SK-N-SH treated with all-trans-retinoic acid at 6 μM for 48 hours (cell line): ENCODE measurements at regions not wholly inside any gene's neighbourhood (a gene's known extent, or its start where the extent isn't known, plus 50 kb on each side); places are given as distances from the start of the nearest gene placed in this dataset.

Experiments
- ATAC-seq: fragments of 200-7000 bp; cut with Tn5 transposase; 3 replicates; pipeline ENCODE4 v1.9.1; 2020; ENCODE audit warnings: mild to moderate bottlenecking, moderate library complexity
- ARNTL ChIP-seq: fragments of 450-650 bp; formaldehyde crosslinking; IDR thresholded peaks from 2 replicates; pipeline ENCODE4 v1.5.0; 2020; ENCODE audit warnings: low read depth, mild to moderate bottlenecking, moderate library complexity, borderline replicate concordance
- BACH2 ChIP-seq: fragments of 250-450 bp; sonication (Bioruptor Pico); IDR thresholded peaks from 2 replicates; pipeline ENCODE4 v1.9.0; 2021; ENCODE audit warnings: mild to moderate bottlenecking, borderline replicate concordance
- CSDC2 ChIP-seq: fragments of 250-450 bp; sonication (Bioruptor Pico); IDR thresholded peaks from 2 replicates; pipeline ENCODE4 v1.5.0; 2020; ENCODE audit warnings: mild to moderate bottlenecking, moderate library complexity
- ESRRG ChIP-seq: fragments of 250-450 bp; sonication (Bioruptor Pico); IDR thresholded peaks from 2 replicates; pipeline ENCODE4 v1.6.1; 2021; ENCODE audit warnings: mild to moderate bottlenecking
- GLIS3 ChIP-seq: fragments of 250-450 bp; sonication (Bioruptor Pico); IDR thresholded peaks from 2 replicates; pipeline ENCODE4 v1.5.0; 2020; ENCODE audit warnings: mild to moderate bottlenecking, moderate library complexity
- ISL1 ChIP-seq: fragments of 250-450 bp; sonication (Bioruptor Pico); IDR thresholded peaks from 2 replicates; pipeline ENCODE4 v2.1.2; 2022; ENCODE audit warnings: mild to moderate bottlenecking, moderate library complexity
- OSR1 ChIP-seq: fragments of 250-450 bp; sonication (Bioruptor Pico); IDR thresholded peaks from 2 replicates; pipeline ENCODE4 v1.8.0; 2022; ENCODE audit warnings: moderate library complexity, mild to moderate bottlenecking, inconsistent platforms
- PPARA ChIP-seq: fragments of 250-450 bp; sonication (Bioruptor Pico); IDR thresholded peaks from 2 replicates; pipeline ENCODE4 v1.5.0; 2020; ENCODE audit warnings: mild to moderate bottlenecking, borderline replicate concordance
- TCF4 ChIP-seq: fragments of 250-450 bp; sonication (Bioruptor Pico); IDR thresholded peaks from 2 replicates; pipeline ENCODE4 v1.8.0; 2021; ENCODE audit warnings: mild to moderate bottlenecking, moderate library complexity, borderline replicate concordance
- TOX ChIP-seq: fragments of 250-450 bp; sonication (Bioruptor Pico); IDR thresholded peaks from 2 replicates; pipeline ENCODE4 v1.8.0; 2021; ENCODE audit warnings: mild to moderate bottlenecking, moderate library complexity, borderline replicate concordance
- ZC3H10 ChIP-seq: fragments of 250-450 bp; sonication (Bioruptor Pico); IDR thresholded peaks from 2 replicates; pipeline ENCODE4 v1.5.1; 2021; ENCODE audit warnings: mild to moderate bottlenecking, moderate library complexity
- ZFP3 ChIP-seq: fragments of 250-450 bp; sonication (Bioruptor Pico); IDR thresholded peaks from 2 replicates; pipeline ENCODE4 v1.5.0; 2020; ENCODE audit warnings: mild to moderate bottlenecking, moderate library complexity
- ZFP30 ChIP-seq: fragments of 450-650 bp; formaldehyde crosslinking; IDR thresholded peaks from 2 replicates; pipeline ENCODE4 v1.5.0; 2022; ENCODE audit warnings: mild to moderate bottlenecking, moderate library complexity
- ZNF565 ChIP-seq: fragments of 450-650 bp; formaldehyde crosslinking; conservative IDR thresholded peaks from 2 replicates; pipeline ENCODE4 v1.5.0; 2020; ENCODE audit warnings: low read depth, mild to moderate bottlenecking, moderate library complexity
- ZNF70 ChIP-seq: fragments of 450-650 bp; formaldehyde crosslinking; IDR thresholded peaks from 2 replicates; pipeline ENCODE4 v1.5.0; 2020; ENCODE audit warnings: mild to moderate bottlenecking, moderate library complexity
- ZNF8 ChIP-seq: fragments of 450-650 bp; formaldehyde crosslinking; IDR thresholded peaks from 2 replicates; pipeline ENCODE4 v1.5.0; 2020; ENCODE audit warnings: mild to moderate bottlenecking, moderate library complexity
- TF ChIP-seq, protein P1 (sequence below): fragments of 250-450 bp; sonication (Bioruptor Pico); IDR thresholded peaks from 2 replicates; pipeline ENCODE4 v1.5.1; 2020; ENCODE audit warnings: low read depth, mild to moderate bottlenecking, moderate library complexity
- TF ChIP-seq, protein P2 (sequence below): fragments of 250-450 bp; sonication (Bioruptor Pico); IDR thresholded peaks from 2 replicates; pipeline ENCODE4 v1.8.0; 2020; ENCODE audit warnings: mild to moderate bottlenecking, moderate library complexity, borderline replicate concordance
- TF ChIP-seq, protein P3 (sequence below): fragments of 250-450 bp; sonication (Bioruptor Pico); IDR thresholded peaks from 2 replicates; pipeline ENCODE4 v1.5.0; 2020; ENCODE audit warnings: mild to moderate bottlenecking, moderate library complexity
- TF ChIP-seq, protein P4 (sequence below): fragments of 250-450 bp; sonication (Bioruptor Pico); IDR thresholded peaks from 2 replicates; pipeline ENCODE4 v1.8.0; 2021; ENCODE audit warnings: low read depth, mild to moderate bottlenecking, moderate library complexity, borderline replicate concordance
- TF ChIP-seq, protein P5 (sequence below): fragments of 250-450 bp; sonication (Bioruptor Pico); IDR thresholded peaks from 2 replicates; pipeline ENCODE4 v1.5.1; 2021; ENCODE audit warnings: mild to moderate bottlenecking, moderate library complexity

DNA sequence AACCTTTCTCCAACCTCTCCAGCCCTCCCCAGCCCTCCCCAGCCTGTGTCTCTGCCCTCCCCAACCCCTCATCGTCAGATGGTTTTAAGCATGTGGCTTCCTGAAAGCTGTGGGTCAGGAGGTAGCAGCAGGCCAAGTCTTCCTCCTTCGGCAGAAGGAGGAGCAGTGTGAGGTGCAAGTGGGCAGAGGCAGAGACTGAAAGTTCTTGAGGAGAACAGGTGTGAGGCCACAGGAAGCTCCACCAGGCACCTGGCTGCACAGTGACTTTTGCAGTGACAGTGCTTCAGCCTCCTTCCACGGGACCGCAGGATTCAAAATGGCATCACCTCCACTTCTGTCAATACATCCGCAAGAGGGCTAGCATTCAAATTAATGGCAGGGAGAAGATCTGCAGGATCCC lies 203.9 kb upstream of the LEF1 start:
- ATAC-seq = no peak
- TF ChIP-seq GLIS3 = no peak
- no peak for TF ChIP-seq TOX
- TF ChIP-seq ZNF70 = no peak
- TF ChIP-seq CSDC2 (CRISPR knock-in tag) = no peak
- TF ChIP-seq, protein P1, sequence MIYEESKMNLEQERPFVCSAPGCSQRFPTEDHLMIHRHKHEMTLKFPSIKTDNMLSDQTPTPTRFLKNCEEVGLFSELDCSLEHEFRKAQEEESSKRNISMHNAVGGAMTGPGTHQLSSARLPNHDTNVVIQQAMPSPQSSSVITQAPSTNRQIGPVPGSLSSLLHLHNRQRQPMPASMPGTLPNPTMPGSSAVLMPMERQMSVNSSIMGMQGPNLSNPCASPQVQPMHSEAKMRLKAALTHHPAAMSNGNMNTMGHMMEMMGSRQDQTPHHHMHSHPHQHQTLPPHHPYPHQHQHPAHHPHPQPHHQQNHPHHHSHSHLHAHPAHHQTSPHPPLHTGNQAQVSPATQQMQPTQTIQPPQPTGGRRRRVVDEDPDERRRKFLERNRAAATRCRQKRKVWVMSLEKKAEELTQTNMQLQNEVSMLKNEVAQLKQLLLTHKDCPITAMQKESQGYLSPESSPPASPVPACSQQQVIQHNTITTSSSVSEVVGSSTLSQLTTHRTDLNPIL (CRISPR knock-in tag) = no peak
- TF ChIP-seq, protein P2, sequence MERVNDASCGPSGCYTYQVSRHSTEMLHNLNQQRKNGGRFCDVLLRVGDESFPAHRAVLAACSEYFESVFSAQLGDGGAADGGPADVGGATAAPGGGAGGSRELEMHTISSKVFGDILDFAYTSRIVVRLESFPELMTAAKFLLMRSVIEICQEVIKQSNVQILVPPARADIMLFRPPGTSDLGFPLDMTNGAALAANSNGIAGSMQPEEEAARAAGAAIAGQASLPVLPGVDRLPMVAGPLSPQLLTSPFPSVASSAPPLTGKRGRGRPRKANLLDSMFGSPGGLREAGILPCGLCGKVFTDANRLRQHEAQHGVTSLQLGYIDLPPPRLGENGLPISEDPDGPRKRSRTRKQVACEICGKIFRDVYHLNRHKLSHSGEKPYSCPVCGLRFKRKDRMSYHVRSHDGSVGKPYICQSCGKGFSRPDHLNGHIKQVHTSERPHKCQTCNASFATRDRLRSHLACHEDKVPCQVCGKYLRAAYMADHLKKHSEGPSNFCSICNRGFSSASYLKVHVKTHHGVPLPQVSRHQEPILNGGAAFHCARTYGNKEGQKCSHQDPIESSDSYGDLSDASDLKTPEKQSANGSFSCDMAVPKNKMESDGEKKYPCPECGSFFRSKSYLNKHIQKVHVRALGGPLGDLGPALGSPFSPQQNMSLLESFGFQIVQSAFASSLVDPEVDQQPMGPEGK (CRISPR knock-in tag) = no peak
- no peak for TF ChIP-seq ARNTL (CRISPR knock-in tag)
- TF ChIP-seq ZNF8 = no peak
- TF ChIP-seq, protein P3, sequence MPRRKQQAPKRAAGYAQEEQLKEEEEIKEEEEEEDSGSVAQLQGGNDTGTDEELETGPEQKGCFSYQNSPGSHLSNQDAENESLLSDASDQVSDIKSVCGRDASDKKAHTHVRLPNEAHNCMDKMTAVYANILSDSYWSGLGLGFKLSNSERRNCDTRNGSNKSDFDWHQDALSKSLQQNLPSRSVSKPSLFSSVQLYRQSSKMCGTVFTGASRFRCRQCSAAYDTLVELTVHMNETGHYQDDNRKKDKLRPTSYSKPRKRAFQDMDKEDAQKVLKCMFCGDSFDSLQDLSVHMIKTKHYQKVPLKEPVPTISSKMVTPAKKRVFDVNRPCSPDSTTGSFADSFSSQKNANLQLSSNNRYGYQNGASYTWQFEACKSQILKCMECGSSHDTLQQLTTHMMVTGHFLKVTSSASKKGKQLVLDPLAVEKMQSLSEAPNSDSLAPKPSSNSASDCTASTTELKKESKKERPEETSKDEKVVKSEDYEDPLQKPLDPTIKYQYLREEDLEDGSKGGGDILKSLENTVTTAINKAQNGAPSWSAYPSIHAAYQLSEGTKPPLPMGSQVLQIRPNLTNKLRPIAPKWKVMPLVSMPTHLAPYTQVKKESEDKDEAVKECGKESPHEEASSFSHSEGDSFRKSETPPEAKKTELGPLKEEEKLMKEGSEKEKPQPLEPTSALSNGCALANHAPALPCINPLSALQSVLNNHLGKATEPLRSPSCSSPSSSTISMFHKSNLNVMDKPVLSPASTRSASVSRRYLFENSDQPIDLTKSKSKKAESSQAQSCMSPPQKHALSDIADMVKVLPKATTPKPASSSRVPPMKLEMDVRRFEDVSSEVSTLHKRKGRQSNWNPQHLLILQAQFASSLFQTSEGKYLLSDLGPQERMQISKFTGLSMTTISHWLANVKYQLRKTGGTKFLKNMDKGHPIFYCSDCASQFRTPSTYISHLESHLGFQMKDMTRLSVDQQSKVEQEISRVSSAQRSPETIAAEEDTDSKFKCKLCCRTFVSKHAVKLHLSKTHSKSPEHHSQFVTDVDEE (CRISPR knock-in tag) = no peak
- TF ChIP-seq OSR1 = no peak
- TF ChIP-seq ZFP30 (CRISPR knock-in tag) = no peak
- no peak for TF ChIP-seq BACH2
- TF ChIP-seq ZC3H10 (CRISPR knock-in tag) = no peak

DNA sequence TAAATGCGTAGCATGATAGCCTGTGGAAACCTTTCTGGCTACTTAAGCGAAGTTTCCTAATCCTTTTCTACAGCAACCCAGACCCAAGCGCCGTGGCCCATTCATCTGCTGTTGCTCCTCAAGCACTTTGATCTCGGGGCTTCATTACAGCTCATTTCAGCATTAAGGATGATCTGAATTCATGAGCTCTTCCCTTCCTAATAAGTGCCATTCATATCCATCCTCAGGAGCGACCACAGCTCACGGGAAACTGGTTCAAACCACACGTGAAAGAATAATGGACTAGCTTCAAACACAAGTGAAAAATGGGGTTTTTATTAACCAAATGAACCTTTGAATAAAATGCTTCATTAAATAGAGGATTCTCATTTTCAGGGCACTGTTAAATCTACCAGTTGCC lies 202.6 kb upstream of the LEF1 start:
- no peak for TF ChIP-seq OSR1
- TF ChIP-seq ZNF565 = no peak
- TF ChIP-seq ZFP3 (CRISPR knock-in tag) = no peak
- no peak for TF ChIP-seq ARNTL (CRISPR knock-in tag)
- no peak for TF ChIP-seq ZFP30 (CRISPR knock-in tag)
- TF ChIP-seq, protein P3 (CRISPR knock-in tag) = no peak
- no peak for TF ChIP-seq ZC3H10 (CRISPR knock-in tag)
- no peak for TF ChIP-seq ZNF8
- TF ChIP-seq, protein P1 (CRISPR knock-in tag) = no peak
- no peak for TF ChIP-seq ZNF70
- TF ChIP-seq, protein P4, sequence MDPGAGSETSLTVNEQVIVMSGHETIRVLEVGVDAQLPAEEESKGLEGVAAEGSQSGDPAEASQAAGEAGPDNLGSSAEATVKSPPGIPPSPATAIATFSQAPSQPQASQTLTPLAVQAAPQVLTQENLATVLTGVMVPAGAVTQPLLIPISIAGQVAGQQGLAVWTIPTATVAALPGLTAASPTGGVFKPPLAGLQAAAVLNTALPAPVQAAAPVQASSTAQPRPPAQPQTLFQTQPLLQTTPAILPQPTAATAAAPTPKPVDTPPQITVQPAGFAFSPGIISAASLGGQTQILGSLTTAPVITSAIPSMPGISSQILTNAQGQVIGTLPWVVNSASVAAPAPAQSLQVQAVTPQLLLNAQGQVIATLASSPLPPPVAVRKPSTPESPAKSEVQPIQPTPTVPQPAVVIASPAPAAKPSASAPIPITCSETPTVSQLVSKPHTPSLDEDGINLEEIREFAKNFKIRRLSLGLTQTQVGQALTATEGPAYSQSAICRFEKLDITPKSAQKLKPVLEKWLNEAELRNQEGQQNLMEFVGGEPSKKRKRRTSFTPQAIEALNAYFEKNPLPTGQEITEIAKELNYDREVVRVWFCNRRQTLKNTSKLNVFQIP = no peak
- TF ChIP-seq ESRRG (CRISPR knock-in tag) = no peak
- TF ChIP-seq, protein P2 (CRISPR knock-in tag) = no peak
- no peak for TF ChIP-seq ISL1 (CRISPR knock-in tag)
- no peak for TF ChIP-seq PPARA
- TF ChIP-seq GLIS3 = no peak
- no peak for TF ChIP-seq TCF4 (CRISPR knock-in tag)
- TF ChIP-seq, protein P5, sequence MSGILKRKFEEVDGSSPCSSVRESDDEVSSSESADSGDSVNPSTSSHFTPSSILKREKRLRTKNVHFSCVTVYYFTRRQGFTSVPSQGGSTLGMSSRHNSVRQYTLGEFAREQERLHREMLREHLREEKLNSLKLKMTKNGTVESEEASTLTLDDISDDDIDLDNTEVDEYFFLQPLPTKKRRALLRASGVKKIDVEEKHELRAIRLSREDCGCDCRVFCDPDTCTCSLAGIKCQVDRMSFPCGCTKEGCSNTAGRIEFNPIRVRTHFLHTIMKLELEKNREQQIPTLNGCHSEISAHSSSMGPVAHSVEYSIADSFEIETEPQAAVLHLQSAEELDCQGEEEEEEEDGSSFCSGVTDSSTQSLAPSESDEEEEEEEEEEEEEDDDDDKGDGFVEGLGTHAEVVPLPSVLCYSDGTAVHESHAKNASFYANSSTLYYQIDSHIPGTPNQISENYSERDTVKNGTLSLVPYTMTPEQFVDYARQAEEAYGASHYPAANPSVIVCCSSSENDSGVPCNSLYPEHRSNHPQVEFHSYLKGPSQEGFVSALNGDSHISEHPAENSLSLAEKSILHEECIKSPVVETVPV (CRISPR knock-in tag) = no peak
- no peak for TF ChIP-seq TOX
- TF ChIP-seq BACH2 = no peak
- no peak for ATAC-seq
